Endothelial cell of umbilical vein (primary cell): ENCODE measurements at regions not wholly inside any gene's neighbourhood (a gene's known extent, or its start where the extent isn't known, plus 50 kb on each side); places are given as distances from the start of the nearest gene placed in this dataset.

Source experiments
- BruUV-seq: library from RNA; stranded (reverse); fragments of 400-500 nt; replicated peaks from 2 replicates; lab custom pipeline; 2021; lab: Mats Ljungman, UMichigan
- CTCF ChIA-PET: fragments of 300-600, 350-600 bp; sonication (Branson Sonifier 250); formaldehyde crosslinking; loops from one replicate; lab custom pipeline; 2021; ENCODE audit warnings: antibody characterized with exemption, inconsistent platforms; lab: Charles Lee
- POLR2A ChIA-PET: fragments of 300-600, 350-600 bp; sonication (Branson Sonifier 250); formaldehyde crosslinking; loops from one replicate; lab custom pipeline; 2021; ENCODE audit warnings: antibody characterized with exemption, inconsistent platforms; lab: Charles Lee
- DNase-seq: peaks from one replicate; pipeline ENCODE4 v3.0.0-alpha.2; 2011; ENCODE audit warnings: low read depth, low spot score
- FAIRE-seq: peaks from 2 replicates; lab custom pipeline; 2011; peaks lifted over from hg19 to GRCh38; lab: Jason Lieb, UNC
- H2AFZ ChIP-seq: 2 replicates; pipeline ENCODE4 v1.6.0; 2012; ENCODE audit warnings: low read depth, low read length, control low read depth, inconsistent platforms
- H3K27ac ChIP-seq: 2 replicates; pipeline ENCODE4 v1.5.1; 2011; ENCODE audit warnings: low read depth, mild to moderate bottlenecking, control low read depth, low read length, moderate library complexity; ENCODE audit not compliant: insufficient read depth
- H3K27me3 ChIP-seq, 2 experiments: 2 replicates each; pipeline versions ENCODE4 v1.6.0 to v1.6.1; 2011; ENCODE audit warnings: low read length in 2 of 2, mixed read lengths in 1 of 2; ENCODE audit not compliant: control insufficient read depth in 2 of 2, insufficient read depth in 2 of 2
- H3K36me3 ChIP-seq, 2 experiments: 2 replicates in 1 of 2; 3 replicates in 1 of 2; pipeline ENCODE4 v1.5.1; 2011; ENCODE audit warnings: low read length in 2 of 2, mild to moderate bottlenecking in 1 of 2, moderate library complexity in 1 of 2; ENCODE audit not compliant: control insufficient read depth in 2 of 2, insufficient read depth in 2 of 2; ENCODE audit errors: extremely low read depth in 1 of 2
- H3K4me1 ChIP-seq: 3 replicates; pipeline ENCODE4 v1.5.1; 2011; ENCODE audit warnings: mild to moderate bottlenecking, low read length; ENCODE audit not compliant: control insufficient read depth, insufficient read depth; ENCODE audit errors: extremely low read depth
- H3K4me2 ChIP-seq: 2 replicates; pipeline ENCODE4 v1.6.1; 2011; ENCODE audit warnings: low read length, control low read depth, mixed read lengths; ENCODE audit not compliant: insufficient read depth
- H3K4me3 ChIP-seq, 3 experiments: fragments of 200-600 bp in 1 of 3; sonication (generic), shearing (Covaris generic) in 1 of 3; replicated peaks in 1 of 3; 2 replicates each; pipeline ENCODE4 v1.5.1; 2011 to 2016; ENCODE audit warnings: control low read depth in 3 of 3, low read length in 3 of 3, mild to moderate bottlenecking in 2 of 3, inconsistent platforms in 1 of 3, low read depth in 1 of 3, moderate library complexity in 1 of 3; ENCODE audit not compliant: insufficient read depth in 1 of 3
- H3K79me2 ChIP-seq: 2 replicates; pipeline ENCODE4 v1.6.0; 2012; ENCODE audit warnings: low read length, inconsistent platforms; ENCODE audit not compliant: control insufficient read depth, insufficient read depth
- H3K9ac ChIP-seq: replicated peaks from 2 replicates; pipeline ENCODE3; 2011; ENCODE audit warnings: low read length, control low read depth; ENCODE audit not compliant: insufficient read depth; ENCODE audit errors: extremely low read depth
- H3K9me1 ChIP-seq: replicated peaks from 3 replicates; pipeline ENCODE4 v1.6.0; 2011; ENCODE audit warnings: mild to moderate bottlenecking, low read length; ENCODE audit not compliant: control insufficient read depth, insufficient read depth; ENCODE audit errors: extremely low read depth
- H3K9me3 ChIP-seq: replicated peaks from 2 replicates; pipeline ENCODE4 v1.5.1; 2012; ENCODE audit warnings: low read length, inconsistent platforms; ENCODE audit not compliant: control insufficient read depth, insufficient read depth
- H4K20me1 ChIP-seq: replicated peaks from 2 replicates; pipeline ENCODE3; 2011; ENCODE audit warnings: mild to moderate bottlenecking, low read length; ENCODE audit not compliant: control insufficient read depth, insufficient read depth; ENCODE audit errors: extremely low read depth
- CTCF ChIP-seq, 2 donors: IDR thresholded peaks; 1 replicate in 1 of 2; 2 replicates in 1 of 2; pipeline ENCODE4 v1.5.1; 2011; ENCODE audit warnings: low read length in 2 of 2, mild to moderate bottlenecking in 2 of 2, moderate library complexity in 2 of 2, control low read depth in 1 of 2, inconsistent platforms in 1 of 2, low read depth in 1 of 2; ENCODE audit not compliant: insufficient read depth in 1 of 2; ENCODE audit errors: extremely low read depth in 1 of 2
- EZH2 ChIP-seq: IDR thresholded peaks from 2 replicates; pipeline ENCODE4 v1.6.1; 2012; ENCODE audit warnings: borderline replicate concordance, low read depth, mild to moderate bottlenecking, moderate library complexity, low read length, inconsistent platforms; ENCODE audit not compliant: severe bottlenecking
- FOS ChIP-seq: IDR thresholded peaks from 2 replicates; pipeline ENCODE4 v1.6.1; 2011; ENCODE audit warnings: mild to moderate bottlenecking, low read length, moderate library complexity, borderline replicate concordance; ENCODE audit not compliant: insufficient read depth
- GATA2 ChIP-seq: IDR thresholded peaks from 2 replicates; pipeline ENCODE4 v1.7.0; 2011; ENCODE audit warnings: low read depth, mild to moderate bottlenecking, moderate library complexity, mixed read lengths, low read length; ENCODE audit not compliant: insufficient read length, insufficient read depth
- JUN ChIP-seq: IDR thresholded peaks from 2 replicates; pipeline ENCODE4 v1.6.1; 2011; ENCODE audit warnings: borderline replicate concordance, low read depth; ENCODE audit not compliant: insufficient read length, insufficient read depth
- MYC ChIP-seq: IDR thresholded peaks from one replicate; pipeline ENCODE4 v1.6.1; 2011; ENCODE audit warnings: mild to moderate bottlenecking, low read depth, low read length
- POLR2A ChIP-seq: IDR thresholded peaks from 2 replicates; pipeline ENCODE4 v1.6.1; 2012; ENCODE audit warnings: low read depth, mild to moderate bottlenecking, control low read depth, low read length
- POLR2AphosphoS5 ChIP-seq: IDR thresholded peaks from 2 replicates; pipeline ENCODE4 v1.6.1; 2012; ENCODE audit warnings: low read depth, mild to moderate bottlenecking, control low read depth, low read length, moderate library complexity; ENCODE audit not compliant: insufficient read depth
- dilution Hi-C: fragments of 300-500 bp; cut with MboI; formaldehyde crosslinking; loops from one replicate; pipeline ENCODE4 v1.15.0; 2019; ENCODE audit warnings: low sequenced_read_pairs; ENCODE audit not compliant: extremely low pct_ligation_motif_present
- intact Hi-C: fragments of 100-400 bp; cut with micrococcal nuclease; formaldehyde crosslinking; loops from one replicate; pipeline ENCODE4 v1.10.0; 2022
- TF ChIP-seq, protein P1 (sequence below): IDR thresholded peaks from 2 replicates; pipeline ENCODE4 v1.6.1; 2011; ENCODE audit not compliant: insufficient read depth, insufficient read length

DNA sequence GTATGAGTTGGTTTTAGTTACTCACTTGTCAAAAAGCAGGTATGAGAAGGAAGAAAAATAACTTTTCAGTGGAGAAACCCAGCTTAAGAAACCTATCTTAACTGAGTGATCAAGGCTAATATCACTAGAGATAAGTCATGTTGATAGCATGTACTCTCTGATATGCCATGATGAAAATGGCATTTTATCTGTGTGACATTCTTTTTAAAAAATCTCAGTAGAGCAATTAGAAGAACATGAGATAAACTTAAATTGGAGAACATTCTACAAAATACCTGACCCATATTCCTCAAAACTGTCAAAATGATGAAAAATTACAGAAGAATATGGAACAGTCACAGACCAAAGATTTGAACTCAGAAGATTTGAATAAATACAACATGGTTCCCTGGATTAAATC, 912.4 kb upstream of the ATXN7L3B start:
- intact Hi-C loops: no loop called here
- DNase-seq (no peak), FAIRE-seq (no peak)
- Histone ChIP-seq H3K79me2 (no peaks in the 10 kb centered on the region), H2AFZ (no peak overlapping the region), H3K4me2 (no peak overlapping the region), H3K27me3 (no peaks in the 10 kb centered on the region), H4K20me1 (no peaks in the 10 kb centered on the region), H3K9me3 (no peaks in the 10 kb centered on the region), H3K4me1 (no peaks in the 10 kb centered on the region), H3K27ac (no peak overlapping the region), H3K4me3 (no peak overlapping the region), H3K9me1 (no peaks in the 10 kb centered on the region), H3K9ac (no peak overlapping the region), H3K36me3 (no peaks in the 10 kb centered on the region)
- no TSS peak for BruUV-seq
- dilution Hi-C loops: no loop called here
- ChIA-PET POLR2A (no interaction called here), CTCF (no interaction called here)
- TF ChIP-seq EZH2: no peak
- TF ChIP-seq POLR2AphosphoS5: no peak
- TF ChIP-seq CTCF (IDR thresholded peaks at IDR 0.05; ENCODE audit: extremely low read depth in 1 of 2, insufficient read depth in 1 of 2, low read depth in 1 of 2, low read length in 2 of 2): no peak
- TF ChIP-seq FOS: no peak
- TF ChIP-seq, protein P1, sequence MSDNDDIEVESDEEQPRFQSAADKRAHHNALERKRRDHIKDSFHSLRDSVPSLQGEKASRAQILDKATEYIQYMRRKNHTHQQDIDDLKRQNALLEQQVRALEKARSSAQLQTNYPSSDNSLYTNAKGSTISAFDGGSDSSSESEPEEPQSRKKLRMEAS: no peak
- TF ChIP-seq JUN: no peak
- no peak for TF ChIP-seq MYC
- TF ChIP-seq POLR2A: no peak
- TF ChIP-seq GATA2: no peak
